Stomach (tissue), 4 donors: ENCODE measurements at regions not wholly inside any gene's neighbourhood (a gene's known extent, or its start where the extent isn't known, plus 50 kb on each side); places are given as distances from the start of the nearest gene placed in this dataset.

Experiments used
- EP300 ChIP-seq: sonication (generic); formaldehyde crosslinking; IDR thresholded peaks from one replicate; pipeline ENCODE4 v1.6.1; 2017; ENCODE audit warnings: antibody characterized with exemption
- POLR2A ChIP-seq, 4 donors: fragments of 450-650 bp; IDR thresholded peaks; one replicate each; pipeline ENCODE4 v1.6.1; 2016; ENCODE audit warnings: antibody characterized with exemption in 4 of 4, control low read depth in 2 of 4, mild to moderate bottlenecking in 1 of 4, moderate library complexity in 1 of 4
- TF ChIP-seq, protein P1 (sequence below), 7 experiments: fragments of 450-650 bp in 4 of 7; fragments of 200-600 bp in 3 of 7; sonication (generic) in 3 of 7; IDR thresholded peaks; one replicate each; pipeline ENCODE4 v1.5.1; 2016 to 2019; ENCODE audit warnings: antibody characterized with exemption in 7 of 7, control low read depth in 2 of 7, mild to moderate bottlenecking in 1 of 7

DNA sequence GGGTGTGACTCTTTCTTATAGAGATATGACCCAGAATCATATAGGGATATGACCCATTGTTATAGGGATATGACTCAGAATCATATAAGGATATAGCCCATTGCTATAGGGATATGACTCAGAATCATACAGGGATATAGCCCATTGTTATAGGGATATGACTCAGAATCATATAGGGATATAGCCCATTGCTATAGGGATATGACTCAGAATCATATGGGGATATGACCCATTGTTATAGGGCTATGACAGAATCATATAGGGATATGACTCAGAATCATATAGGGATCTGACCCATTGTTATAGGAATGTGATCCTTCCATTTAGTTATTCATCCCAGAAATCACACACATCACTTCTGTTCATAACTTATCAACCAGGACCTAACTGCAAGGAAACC lies 312.2 kb upstream of the ADARB2 start:
- TF ChIP-seq POLR2A (IDR thresholded peaks at IDR 0.05) (no peak), EP300 (no peak)
- TF ChIP-seq, protein P1, sequence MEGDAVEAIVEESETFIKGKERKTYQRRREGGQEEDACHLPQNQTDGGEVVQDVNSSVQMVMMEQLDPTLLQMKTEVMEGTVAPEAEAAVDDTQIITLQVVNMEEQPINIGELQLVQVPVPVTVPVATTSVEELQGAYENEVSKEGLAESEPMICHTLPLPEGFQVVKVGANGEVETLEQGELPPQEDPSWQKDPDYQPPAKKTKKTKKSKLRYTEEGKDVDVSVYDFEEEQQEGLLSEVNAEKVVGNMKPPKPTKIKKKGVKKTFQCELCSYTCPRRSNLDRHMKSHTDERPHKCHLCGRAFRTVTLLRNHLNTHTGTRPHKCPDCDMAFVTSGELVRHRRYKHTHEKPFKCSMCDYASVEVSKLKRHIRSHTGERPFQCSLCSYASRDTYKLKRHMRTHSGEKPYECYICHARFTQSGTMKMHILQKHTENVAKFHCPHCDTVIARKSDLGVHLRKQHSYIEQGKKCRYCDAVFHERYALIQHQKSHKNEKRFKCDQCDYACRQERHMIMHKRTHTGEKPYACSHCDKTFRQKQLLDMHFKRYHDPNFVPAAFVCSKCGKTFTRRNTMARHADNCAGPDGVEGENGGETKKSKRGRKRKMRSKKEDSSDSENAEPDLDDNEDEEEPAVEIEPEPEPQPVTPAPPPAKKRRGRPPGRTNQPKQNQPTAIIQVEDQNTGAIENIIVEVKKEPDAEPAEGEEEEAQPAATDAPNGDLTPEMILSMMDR (IDR thresholded peaks at IDR 0.05), result no peak
